ENCODE measurements at regions not wholly inside any gene's neighbourhood (a gene's known extent, or its start where the extent isn't known, plus 50 kb on each side); places are given as distances from the start of the nearest gene placed in this dataset.

- intact Hi-C loops (cut with DNase I), result no loop called here
Observed at GRCh38 chr4:108324450-108324849, 155.7 kb upstream of the LEF1 start.

GRCh38 chr4:108322497-108322896 lies 153.8 kb upstream of the LEF1 start:
- Histone ChIP-seq H3K36me3 (ENCODE audit: insufficient read depth in 1 of 2, low read depth in 1 of 2) (no peaks in the 10 kb centered on the region), H3K9me3 (no peaks in the 10 kb centered on the region), H3K4me3 (no peak overlapping the region), H3K27ac (no peak overlapping the region), H3K4me1 (no peaks in the 10 kb centered on the region), H3K27me3 (ENCODE audit: insufficient read depth in 3 of 3, low read length in 2 of 3) (no peaks in the 10 kb centered on the region)
- ATAC-seq (no peak), DNase-seq (no peak)
- intact Hi-C loops (cut with DNase I), result no loop called here
- WGBS, 3 donors, result 90 to 95% (median 91%) methylated on average over 4 of the region's 4 CpGs
- TF ChIP-seq CTCF (IDR thresholded peaks at IDR 0.05), result no peak

More at GRCh38 chr4:108324450-108324849, 155.7 kb upstream of the LEF1 start:
- Histone ChIP-seq H3K9me3 (no peaks in the 10 kb centered on the region), H3K27me3 (ENCODE audit: insufficient read depth in 3 of 3, low read length in 2 of 3) (no peaks in the 10 kb centered on the region), H3K4me1 (no peaks in the 10 kb centered on the region), H3K27ac (no peak overlapping the region), H3K36me3 (ENCODE audit: insufficient read depth in 1 of 2, low read depth in 1 of 2) (no peaks in the 10 kb centered on the region), H3K4me3 (no peak overlapping the region)
- TF ChIP-seq CTCF (IDR thresholded peaks at IDR 0.05), result no peak
- DNase-seq (no peak), ATAC-seq (no peak)
- WGBS, 3 donors, result 91 to 100% (median 96%) methylated on average over 1 of the region's 1 CpG

- H3K4me1 ChIP-seq, result no peaks in the 10 kb centered on the region
- DNase-seq, result no peak
- H3K27me3 ChIP-seq (ENCODE audit: insufficient read depth in 3 of 3, low read length in 2 of 3), result no peaks in the 10 kb centered on the region
- H3K36me3 ChIP-seq (ENCODE audit: insufficient read depth in 1 of 2, low read depth in 1 of 2), result no peaks in the 10 kb centered on the region
- no peak for TF ChIP-seq CTCF (IDR thresholded peaks at IDR 0.05)
- H3K9me3 ChIP-seq, result no peaks in the 10 kb centered on the region
- intact Hi-C loops (cut with DNase I), result no loop called here
- H3K27ac ChIP-seq, result no peak overlapping the region
- no peak overlapping the region for H3K4me3 ChIP-seq
- WGBS, 3 donors, result 21 to 28% (median 23%) methylated on average over 1 of the region's 1 CpG
- no peak for ATAC-seq
Observed at GRCh38 chr4:108320061-108320460, 151.3 kb upstream of the LEF1 start.

- TF ChIP-seq CTCF (IDR thresholded peaks at IDR 0.05), result no peak
- WGBS, 3 donors, result 90 to 99% (median 91%) methylated on average over 1 of the region's 1 CpG
- no peak overlapping the region for H3K4me3 ChIP-seq
- intact Hi-C loops (cut with DNase I), result no loop called here
- ATAC-seq, result no peak
- no peak overlapping the region for H3K27ac ChIP-seq
- DNase-seq, result no peak
- H3K36me3 ChIP-seq (ENCODE audit: insufficient read depth in 1 of 2, low read depth in 1 of 2), result no peaks in the 10 kb centered on the region
- H3K9me3 ChIP-seq, result no peaks in the 10 kb centered on the region
- H3K4me1 ChIP-seq, result no peaks in the 10 kb centered on the region
- no peaks in the 10 kb centered on the region for H3K27me3 ChIP-seq (ENCODE audit: insufficient read depth in 3 of 3, low read length in 2 of 3)
Observed at GRCh38 chr4:108317377-108317776, 148.6 kb upstream of the LEF1 start.

GRCh38 chr4:108315694-108316093 lies 147.0 kb upstream of the LEF1 start:
- DNase-seq (no peak), ATAC-seq (no peak)
- Histone ChIP-seq H3K4me3 (no peak overlapping the region), H3K9me3 (no peaks in the 10 kb centered on the region), H3K27ac (no peak overlapping the region), H3K4me1 (no peaks in the 10 kb centered on the region), H3K36me3 (ENCODE audit: insufficient read depth in 1 of 2, low read depth in 1 of 2) (no peaks in the 10 kb centered on the region), H3K27me3 (ENCODE audit: insufficient read depth in 3 of 3, low read length in 2 of 3) (no peaks in the 10 kb centered on the region)
- WGBS, 3 donors, result 27 to 45% (median 39%) methylated on average over 3 of the region's 3 CpGs
- intact Hi-C loops (cut with DNase I), result no loop called here
- TF ChIP-seq CTCF (IDR thresholded peaks at IDR 0.05), result no peak

Data from psoas muscle (tissue), 7 donors.